ENCODE measurements at regions not wholly inside any gene's neighbourhood (a gene's known extent, or its start where the extent isn't known, plus 50 kb on each side); places are given as distances from the start of the nearest gene placed in this dataset.

DNA sequence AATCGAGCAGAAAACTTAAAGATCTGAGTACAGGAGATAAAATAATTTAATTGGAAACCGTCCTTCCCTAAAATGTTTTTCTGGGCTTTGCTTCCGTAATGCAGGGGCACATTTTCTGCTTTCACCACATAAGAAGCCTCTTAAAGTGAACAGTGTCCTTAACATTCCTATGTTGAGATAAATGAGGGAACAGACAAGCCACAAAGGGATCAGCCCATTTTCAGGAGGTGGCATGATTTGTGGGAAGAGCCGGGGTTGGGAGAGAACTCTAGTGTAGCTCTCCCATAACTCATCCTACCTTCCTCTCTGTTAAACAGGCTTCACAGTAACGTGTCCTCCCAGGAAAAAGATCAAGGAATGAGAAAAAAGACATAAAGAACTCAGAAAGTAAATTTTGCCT is 56.9 kb upstream of the ACVR1C start:
- Histone ChIP-seq H3K27me3 (no peaks in the 10 kb centered on the region), H3K27ac (no peak overlapping the region), H3K9me3 (no peaks in the 10 kb centered on the region), H3K4me1 (no peaks in the 10 kb centered on the region), H3K4me3 (no peak overlapping the region), H3K36me3 (no peaks in the 10 kb centered on the region)
- intact Hi-C loops (cut with DNase I): no loop called here
- DNase-seq: no peak
- ATAC-seq: peak; percentile 43
- TF ChIP-seq, protein P1, sequence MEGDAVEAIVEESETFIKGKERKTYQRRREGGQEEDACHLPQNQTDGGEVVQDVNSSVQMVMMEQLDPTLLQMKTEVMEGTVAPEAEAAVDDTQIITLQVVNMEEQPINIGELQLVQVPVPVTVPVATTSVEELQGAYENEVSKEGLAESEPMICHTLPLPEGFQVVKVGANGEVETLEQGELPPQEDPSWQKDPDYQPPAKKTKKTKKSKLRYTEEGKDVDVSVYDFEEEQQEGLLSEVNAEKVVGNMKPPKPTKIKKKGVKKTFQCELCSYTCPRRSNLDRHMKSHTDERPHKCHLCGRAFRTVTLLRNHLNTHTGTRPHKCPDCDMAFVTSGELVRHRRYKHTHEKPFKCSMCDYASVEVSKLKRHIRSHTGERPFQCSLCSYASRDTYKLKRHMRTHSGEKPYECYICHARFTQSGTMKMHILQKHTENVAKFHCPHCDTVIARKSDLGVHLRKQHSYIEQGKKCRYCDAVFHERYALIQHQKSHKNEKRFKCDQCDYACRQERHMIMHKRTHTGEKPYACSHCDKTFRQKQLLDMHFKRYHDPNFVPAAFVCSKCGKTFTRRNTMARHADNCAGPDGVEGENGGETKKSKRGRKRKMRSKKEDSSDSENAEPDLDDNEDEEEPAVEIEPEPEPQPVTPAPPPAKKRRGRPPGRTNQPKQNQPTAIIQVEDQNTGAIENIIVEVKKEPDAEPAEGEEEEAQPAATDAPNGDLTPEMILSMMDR (IDR thresholded peaks at IDR 0.05): no peak

DNA sequence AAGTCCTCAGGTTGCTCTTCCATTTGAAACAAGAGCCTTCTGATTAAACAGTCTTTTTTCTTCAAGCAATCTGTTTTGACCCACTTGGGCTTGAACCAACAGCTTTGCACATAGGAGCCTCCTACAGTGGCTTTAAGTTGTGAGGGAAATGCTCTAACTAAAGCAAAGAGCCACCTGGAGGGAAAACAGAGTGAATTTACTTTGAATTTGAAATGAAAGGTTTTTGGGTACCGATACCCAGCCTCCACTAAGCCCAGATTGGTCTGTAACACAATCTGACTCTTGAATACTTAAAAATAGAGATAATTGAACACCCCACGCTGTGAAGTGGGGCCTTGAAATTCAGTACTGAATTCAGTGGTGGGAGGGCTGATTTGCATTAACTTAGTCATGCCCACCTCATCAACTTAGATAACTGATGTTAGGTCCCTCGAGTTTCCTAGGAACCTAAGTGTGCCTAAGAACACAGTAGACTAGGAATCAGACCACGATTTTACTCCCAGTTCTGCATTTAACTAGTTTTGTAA is 56.3 kb upstream of the ACVR1C start:
- no peaks in the 10 kb centered on the region for H3K9me3 ChIP-seq
- DNase-seq (no peak), ATAC-seq (no peak)
- TF ChIP-seq, protein P1 (IDR thresholded peaks at IDR 0.05): no peak
- H3K27ac ChIP-seq: no peak overlapping the region
- no peaks in the 10 kb centered on the region for H3K4me1 ChIP-seq
- H3K36me3 ChIP-seq: no peaks in the 10 kb centered on the region
- H3K27me3 ChIP-seq: no peaks in the 10 kb centered on the region
- intact Hi-C loops (cut with DNase I): no loop called here
- no peak overlapping the region for H3K4me3 ChIP-seq
